ENCODE measurements at regions not wholly inside any gene's neighbourhood (a gene's known extent, or its start where the extent isn't known, plus 50 kb on each side); places are given as distances from the start of the nearest gene placed in this dataset.

DNA sequence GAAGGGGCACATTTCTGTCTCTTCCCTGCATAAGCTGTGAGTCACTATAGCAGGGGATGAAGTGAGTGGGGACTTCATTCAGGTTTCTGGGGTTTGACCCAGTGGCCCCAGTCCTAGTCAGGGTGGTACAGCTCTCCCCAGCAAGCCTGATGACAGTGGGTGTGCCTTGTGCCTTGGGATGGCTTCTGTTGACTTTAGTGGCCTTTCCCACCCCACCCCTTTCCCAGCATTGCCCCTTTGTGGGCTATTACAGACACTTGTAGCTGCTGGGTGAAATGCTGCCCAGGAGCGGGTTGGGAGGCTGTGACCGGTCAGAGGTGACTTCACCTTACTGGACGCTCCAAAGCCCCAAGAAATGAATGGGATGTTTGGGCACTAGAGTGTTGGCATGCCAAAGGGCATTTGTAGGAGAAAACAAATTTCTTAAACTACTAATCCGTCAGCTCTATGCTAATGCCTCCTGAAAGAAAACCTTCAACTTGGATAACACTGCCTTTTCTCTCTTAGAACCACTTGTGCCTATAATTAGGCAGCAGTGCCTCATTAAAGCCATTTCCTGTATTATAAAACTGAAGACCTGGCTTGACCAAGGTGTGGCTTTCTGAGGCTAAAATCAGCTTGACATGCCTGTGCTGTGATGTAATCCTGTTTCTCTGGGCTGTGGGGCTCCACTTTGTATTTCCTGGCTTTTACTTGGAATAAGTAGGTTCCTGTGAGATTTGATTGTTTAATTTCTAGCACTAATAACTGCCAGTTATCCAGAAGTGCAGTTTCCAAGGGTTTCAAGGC lies 119.0 kb upstream of the SLC25A48 start:
- Histone ChIP-seq H3K27ac (ENCODE audit: low read depth) (no peak overlapping the region), H3K79me2 (replicated peaks; ENCODE audit: insufficient read depth) (no peaks in the 10 kb centered on the region), H3K4me2 (no peak overlapping the region), H2AFZ (peak overlapping the region; percentile 38; the same call in 1 of the 2 replicates), H3K4me3 (no peak overlapping the region), H3K9me2 (ENCODE audit: insufficient read depth) (no peaks in the 10 kb centered on the region; the same call in 1 of the 2 replicates), H3K4me1 (ENCODE audit: insufficient read depth) (no peaks in the 10 kb centered on the region; the same call in 1 of the 2 replicates), H3K36me3 (ENCODE audit: insufficient read depth) (no peaks in the 10 kb centered on the region), H3F3A (replicated peaks; ENCODE audit: low read depth) (no peaks in the 10 kb centered on the region), H3K27me3 (ENCODE audit: insufficient read depth) (no peaks in the 10 kb centered on the region), H4K20me1 (replicated peaks; ENCODE audit: insufficient read depth) (no peaks in the 10 kb centered on the region)
- Mint-ChIP-seq H3K9me3 (no peaks in the 10 kb centered on the region), H3K27me3 (ENCODE audit: insufficient read depth, low read depth, poor library complexity) (no peaks in the 10 kb centered on the region), H3K27ac (no peak overlapping the region), H3K36me3 (ENCODE audit: low read depth) (no peaks in the 10 kb centered on the region), H3K4me1 (peaks cover 12% of the 10 kb centered on the region; the same call in 2 of the 3 replicates), H3K4me3 (no peak overlapping the region)
- no peak for TF ChIP-seq JUNB (IDR thresholded peaks at IDR 0.05; ENCODE audit: unreplicated experiment)
- no peak for TF ChIP-seq EZH2 (IDR thresholded peaks at IDR 0.05; ENCODE audit: low read depth, unreplicated experiment)
- TF ChIP-seq ZNF462 (CRISPR knock-in tag; IDR thresholded peaks at IDR 0.05), result no peak
- no peak for TF ChIP-seq NANOG (IDR thresholded peaks at IDR 0.05; ENCODE audit: borderline replicate concordance)
- TF ChIP-seq ETS1 (IDR thresholded peaks at IDR 0.05), result no peak
- no peak for TF ChIP-seq EZH2phosphoT487 (IDR thresholded peaks at IDR 0.05; ENCODE audit: unreplicated experiment)
- TF ChIP-seq CTCF (conservative IDR thresholded peaks at IDR 0.05; ENCODE audit: low read depth in 2 of 2), result no peak
- no peak for TF ChIP-seq CREB1 (CRISPR knock-in tag; IDR thresholded peaks at IDR 0.05; ENCODE audit: low read depth)
- no peak for TF ChIP-seq ZNF114 (CRISPR knock-in tag; IDR thresholded peaks at IDR 0.05)
- no peak for TF ChIP-seq POLR2AphosphoS5 (IDR thresholded peaks at IDR 0.05; ENCODE audit: low read depth)
- TF ChIP-seq ZNF331 (CRISPR knock-in tag; IDR thresholded peaks at IDR 0.05; ENCODE audit: low read depth), result no peak
- TF ChIP-seq, protein P1, sequence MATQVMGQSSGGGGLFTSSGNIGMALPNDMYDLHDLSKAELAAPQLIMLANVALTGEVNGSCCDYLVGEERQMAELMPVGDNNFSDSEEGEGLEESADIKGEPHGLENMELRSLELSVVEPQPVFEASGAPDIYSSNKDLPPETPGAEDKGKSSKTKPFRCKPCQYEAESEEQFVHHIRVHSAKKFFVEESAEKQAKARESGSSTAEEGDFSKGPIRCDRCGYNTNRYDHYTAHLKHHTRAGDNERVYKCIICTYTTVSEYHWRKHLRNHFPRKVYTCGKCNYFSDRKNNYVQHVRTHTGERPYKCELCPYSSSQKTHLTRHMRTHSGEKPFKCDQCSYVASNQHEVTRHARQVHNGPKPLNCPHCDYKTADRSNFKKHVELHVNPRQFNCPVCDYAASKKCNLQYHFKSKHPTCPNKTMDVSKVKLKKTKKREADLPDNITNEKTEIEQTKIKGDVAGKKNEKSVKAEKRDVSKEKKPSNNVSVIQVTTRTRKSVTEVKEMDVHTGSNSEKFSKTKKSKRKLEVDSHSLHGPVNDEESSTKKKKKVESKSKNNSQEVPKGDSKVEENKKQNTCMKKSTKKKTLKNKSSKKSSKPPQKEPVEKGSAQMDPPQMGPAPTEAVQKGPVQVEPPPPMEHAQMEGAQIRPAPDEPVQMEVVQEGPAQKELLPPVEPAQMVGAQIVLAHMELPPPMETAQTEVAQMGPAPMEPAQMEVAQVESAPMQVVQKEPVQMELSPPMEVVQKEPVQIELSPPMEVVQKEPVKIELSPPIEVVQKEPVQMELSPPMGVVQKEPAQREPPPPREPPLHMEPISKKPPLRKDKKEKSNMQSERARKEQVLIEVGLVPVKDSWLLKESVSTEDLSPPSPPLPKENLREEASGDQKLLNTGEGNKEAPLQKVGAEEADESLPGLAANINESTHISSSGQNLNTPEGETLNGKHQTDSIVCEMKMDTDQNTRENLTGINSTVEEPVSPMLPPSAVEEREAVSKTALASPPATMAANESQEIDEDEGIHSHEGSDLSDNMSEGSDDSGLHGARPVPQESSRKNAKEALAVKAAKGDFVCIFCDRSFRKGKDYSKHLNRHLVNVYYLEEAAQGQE (IDR thresholded peaks at IDR 0.05; ENCODE audit: unreplicated experiment), result no peak
- TF ChIP-seq STAT1 (IDR thresholded peaks at IDR 0.05; ENCODE audit: unreplicated experiment), result no peak
- ATAC-seq (no peak), DNase-seq (ENCODE audit: low spot score) (no peak)
